Lung (tissue), 11 donors: ENCODE measurements at regions not wholly inside any gene's neighbourhood (a gene's known extent, or its start where the extent isn't known, plus 50 kb on each side); places are given as distances from the start of the nearest gene placed in this dataset.
A peak's percentile ranks its signal among the peaks of the same experiment; 100 is the strongest.

ENCODE experiments used
- ATAC-seq: fragments of 200-7000 bp; cut with Tn5 transposase; one replicate; pipeline ENCODE4 v1.9.1; 2020; ENCODE audit warnings: moderate number of reproducible peaks; ENCODE audit not compliant: insufficient read depth, low FRiP score
- DNase-seq, 3 donors: peaks; one replicate each; pipeline ENCODE4 v3.0.0-alpha.2; 2013 to 2017
- H3K27ac ChIP-seq, 2 donors: one replicate each; pipeline ENCODE4 v1.5.1; 2013; ENCODE audit warnings: mild to moderate bottlenecking in 2 of 2, moderate library complexity in 2 of 2, control low read depth in 1 of 2, inconsistent platforms in 1 of 2, low read depth in 1 of 2, low read length in 1 of 2
- H3K27me3 ChIP-seq, 3 donors: one replicate each; pipeline ENCODE4 v1.5.1; 2013; ENCODE audit warnings: low read length in 2 of 3; ENCODE audit not compliant: control insufficient read depth in 3 of 3, insufficient read depth in 3 of 3
- H3K36me3 ChIP-seq, 4 donors: one replicate each; pipeline ENCODE4 v1.5.1; 2013; ENCODE audit warnings: low read length in 4 of 4, mild to moderate bottlenecking in 1 of 4, moderate library complexity in 1 of 4; ENCODE audit not compliant: control insufficient read depth in 4 of 4, insufficient read depth in 4 of 4
- H3K4me1 ChIP-seq, 5 donors: one replicate each; pipeline ENCODE4 v1.5.1; 2013; ENCODE audit warnings: low read length in 5 of 5, mild to moderate bottlenecking in 2 of 5, moderate library complexity in 1 of 5; ENCODE audit not compliant: control insufficient read depth in 5 of 5, insufficient read depth in 5 of 5
- H3K4me3 ChIP-seq: one replicate; pipeline ENCODE4 v1.5.1; 2013; ENCODE audit warnings: mild to moderate bottlenecking, control low read depth, moderate library complexity
- H3K9ac ChIP-seq, 2 donors: one replicate each; pipeline ENCODE4 v1.5.1; 2013; ENCODE audit warnings: low read length in 2 of 2, control low read depth in 1 of 2; ENCODE audit not compliant: insufficient read depth in 1 of 2
- H3K9me3 ChIP-seq, 4 donors: one replicate each; pipeline ENCODE4 v1.5.1; 2013; ENCODE audit warnings: low read length in 3 of 4, mild to moderate bottlenecking in 1 of 4, moderate library complexity in 1 of 4; ENCODE audit not compliant: control insufficient read depth in 4 of 4, insufficient read depth in 3 of 4
- WGBS, 2 donors: extraction: QIAGEN DNeasy Blood & Tissue Kit; methylation state at CpG; one replicate each; pipeline ENCODE4 v1.1.7; 2013; 5-methylcytosine and 5-hydroxymethylcytosine counted together
- TF ChIP-seq, protein P1 (sequence below): IDR thresholded peaks from 2 replicates; pipeline ENCODE4 v1.5.1; 2012; ENCODE audit warnings: mild to moderate bottlenecking; ENCODE audit errors: control extremely low read depth, extremely low read depth
- donor health status: control.
- donor health status: control.
- donor health status: Bipolar disorder and iron deficiency.
- donor health status: healthy.
- donor health status: DM: yes; HTN: yes; CAD: no.

DNA sequence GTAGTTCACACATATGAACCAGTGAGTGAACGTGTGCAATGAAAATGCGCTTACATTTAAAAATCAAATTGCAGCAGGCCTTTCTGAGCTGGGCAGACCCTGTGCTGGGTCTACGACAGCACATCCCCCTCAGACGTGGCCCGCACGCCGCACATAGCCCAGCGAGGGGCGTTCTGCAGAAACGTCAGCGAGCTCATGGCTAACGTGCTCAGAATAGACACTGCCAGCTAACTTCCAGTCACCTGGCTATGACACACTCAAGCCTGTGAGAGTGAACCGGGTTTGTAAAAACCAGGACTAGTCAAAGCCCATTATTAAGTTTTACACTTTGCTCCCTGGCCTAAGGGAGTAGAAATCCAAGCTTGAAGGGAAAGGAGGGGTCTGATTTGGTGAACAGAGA is 108.1 kb upstream of the INSIG1 start:
- Histone ChIP-seq H3K27ac (no peak overlapping the region), H3K9me3 (peaks cover 0 to 20% (median 10%) of the 10 kb centered on the region in 4 donors), H3K36me3 (no peaks in the 10 kb centered on the region), H3K4me3 (no peak overlapping the region), H3K27me3 (peaks cover 0 to 6% (median 0%) of the 10 kb centered on the region in 3 donors), H3K4me1 (no peaks in the 10 kb centered on the region), H3K9ac (no peak overlapping the region)
- DNase-seq (no peak), ATAC-seq (no peak)
- TF ChIP-seq, protein P1, sequence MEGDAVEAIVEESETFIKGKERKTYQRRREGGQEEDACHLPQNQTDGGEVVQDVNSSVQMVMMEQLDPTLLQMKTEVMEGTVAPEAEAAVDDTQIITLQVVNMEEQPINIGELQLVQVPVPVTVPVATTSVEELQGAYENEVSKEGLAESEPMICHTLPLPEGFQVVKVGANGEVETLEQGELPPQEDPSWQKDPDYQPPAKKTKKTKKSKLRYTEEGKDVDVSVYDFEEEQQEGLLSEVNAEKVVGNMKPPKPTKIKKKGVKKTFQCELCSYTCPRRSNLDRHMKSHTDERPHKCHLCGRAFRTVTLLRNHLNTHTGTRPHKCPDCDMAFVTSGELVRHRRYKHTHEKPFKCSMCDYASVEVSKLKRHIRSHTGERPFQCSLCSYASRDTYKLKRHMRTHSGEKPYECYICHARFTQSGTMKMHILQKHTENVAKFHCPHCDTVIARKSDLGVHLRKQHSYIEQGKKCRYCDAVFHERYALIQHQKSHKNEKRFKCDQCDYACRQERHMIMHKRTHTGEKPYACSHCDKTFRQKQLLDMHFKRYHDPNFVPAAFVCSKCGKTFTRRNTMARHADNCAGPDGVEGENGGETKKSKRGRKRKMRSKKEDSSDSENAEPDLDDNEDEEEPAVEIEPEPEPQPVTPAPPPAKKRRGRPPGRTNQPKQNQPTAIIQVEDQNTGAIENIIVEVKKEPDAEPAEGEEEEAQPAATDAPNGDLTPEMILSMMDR = no peak
- 79 to 85% methylated on average over 13 of the region's 13 CpGs for WGBS, 2 donors

DNA sequence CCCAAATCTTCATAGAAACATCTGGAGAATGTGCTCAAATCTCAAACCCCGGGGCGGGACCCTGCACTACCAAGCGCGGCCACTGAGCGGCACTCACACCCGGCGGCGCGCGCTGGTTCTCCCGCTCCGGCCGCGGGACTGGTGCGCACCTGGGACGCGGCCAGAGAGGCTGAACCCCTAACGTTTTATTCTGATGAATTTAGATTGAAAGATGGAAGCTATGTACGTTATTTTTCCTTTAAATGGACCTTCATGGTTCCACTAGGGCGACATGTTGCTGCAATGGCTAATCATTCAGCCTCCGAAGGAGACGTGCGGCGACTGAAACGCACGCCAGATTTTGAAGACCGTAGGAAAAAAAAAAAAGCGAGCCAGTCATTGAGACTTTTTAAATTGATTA is 107.0 kb upstream of the INSIG1 start:
- no peak for ATAC-seq
- 17 to 19% methylated on average over 28 of the region's 28 CpGs for WGBS, 2 donors

DNA sequence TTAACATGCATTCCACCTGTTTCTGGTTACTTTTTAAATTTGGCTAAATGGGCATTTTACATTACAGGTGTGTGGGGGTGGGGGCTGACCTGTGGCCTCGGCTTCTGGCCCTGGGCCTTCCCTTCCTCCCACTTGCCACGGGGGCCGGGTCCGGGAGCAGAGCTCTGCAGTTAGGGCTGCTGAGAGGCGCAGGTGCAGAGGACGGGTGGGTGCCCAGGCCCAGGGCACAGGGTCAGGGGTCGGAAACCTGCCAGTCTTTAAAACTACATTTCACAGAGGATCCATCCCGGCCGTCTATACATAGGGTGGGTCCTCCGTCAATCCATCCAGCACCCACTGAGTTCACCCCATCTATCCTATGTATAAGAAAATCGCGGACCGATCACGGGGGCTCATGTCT is 106.5 kb upstream of the INSIG1 start:
- WGBS, 2 donors = 75 to 81% methylated on average over 14 of the region's 14 CpGs
- TF ChIP-seq, protein P1 = no peak
- no peaks in the 10 kb centered on the region for H3K36me3 ChIP-seq
- H3K27ac ChIP-seq = no peak overlapping the region
- no peak for ATAC-seq
- H3K4me1 ChIP-seq = no peaks in the 10 kb centered on the region
- H3K4me3 ChIP-seq = no peak overlapping the region
- no peak for DNase-seq
- H3K9ac ChIP-seq = no peak overlapping the region
- peaks cover 0 to 13% (median 0%) of the 10 kb centered on the region in 4 donors for H3K9me3 ChIP-seq
- peaks cover 0 to 6% (median 0%) of the 10 kb centered on the region in 3 donors for H3K27me3 ChIP-seq

More for the DNA sequence above, 107.0 kb upstream of the INSIG1 start:
- peak; percentile 19 to 45 (median 29) for DNase-seq
- no peak overlapping the region for H3K9ac ChIP-seq
- no peaks in the 10 kb centered on the region for H3K4me1 ChIP-seq
- TF ChIP-seq, protein P1 = peak; percentile 85
- peaks cover 0 to 17% (median 2%) of the 10 kb centered on the region in 4 donors for H3K9me3 ChIP-seq
- H3K27me3 ChIP-seq = peaks cover 0 to 6% (median 0%) of the 10 kb centered on the region in 3 donors
- H3K36me3 ChIP-seq = no peaks in the 10 kb centered on the region
- no peak overlapping the region for H3K4me3 ChIP-seq
- H3K27ac ChIP-seq = no peak overlapping the region

DNA sequence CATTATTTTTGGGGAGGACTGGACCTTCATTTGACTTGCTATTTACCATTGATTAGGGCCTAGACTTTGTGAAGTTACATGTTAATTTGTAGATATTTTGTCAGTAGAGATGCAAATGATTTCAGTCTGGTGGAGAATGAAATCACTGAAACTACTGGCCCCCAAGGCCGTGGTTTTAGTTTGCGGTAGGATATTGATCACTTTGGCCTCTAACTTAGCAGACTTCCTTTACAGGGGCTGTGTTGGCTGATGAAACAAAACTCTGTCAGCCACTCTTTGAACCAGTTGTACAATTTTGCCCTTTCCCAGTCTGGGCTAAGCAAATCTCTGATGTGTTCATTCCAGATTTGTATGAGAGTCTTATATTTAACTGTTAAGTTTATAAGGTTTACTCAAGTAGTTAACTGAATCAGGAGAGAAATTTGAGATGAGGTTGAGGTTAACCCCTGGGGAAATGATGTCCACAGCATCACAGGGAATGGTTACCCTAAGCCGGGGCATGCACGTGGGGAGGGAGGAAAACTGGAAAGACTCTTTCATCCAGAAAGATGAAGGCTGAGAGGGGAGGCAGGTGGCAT is 105.7 kb upstream of the INSIG1 start:
- TF ChIP-seq, protein P1 = no peak
- Histone ChIP-seq H3K9me3 (peaks cover 0 to 12% (median 2%) of the 10 kb centered on the region in 4 donors), H3K4me3 (no peak overlapping the region), H3K9ac (no peak overlapping the region), H3K27me3 (peaks cover 0 to 6% (median 0%) of the 10 kb centered on the region in 3 donors), H3K4me1 (no peaks in the 10 kb centered on the region), H3K27ac (no peak overlapping the region), H3K36me3 (no peaks in the 10 kb centered on the region)
- ATAC-seq = no peak
- DNase-seq = no peak
- WGBS, 2 donors = 81 to 95% methylated on average over 4 of the region's 4 CpGs
